ENCODE measurements at regions not wholly inside any gene's neighbourhood (a gene's known extent, or its start where the extent isn't known, plus 50 kb on each side); places are given as distances from the start of the nearest gene placed in this dataset.
"Not testable (repeated sequence)": the region's sequence is repeated elsewhere in the genome, so short reads cannot be mapped to it uniquely, and the experiment has no call there.

GRCh38 chr4:86523333-86523732 is 70.8 kb upstream of the PTPN13 start:
- Histone ChIP-seq H3K9ac (ENCODE audit: low read depth, low read length) (no peak overlapping the region), H3K9me3 (ENCODE audit: control insufficient read depth, insufficient read depth, low read length) (no peaks in the 10 kb centered on the region), H3K36me3 (ENCODE audit: insufficient read depth, low read length) (no peaks in the 10 kb centered on the region), H3K4me1 (ENCODE audit: insufficient read depth, low read length) (no peaks in the 10 kb centered on the region)

GRCh38 chr4:86527713-86528112 is 66.4 kb upstream of the PTPN13 start:
- H3K9ac ChIP-seq (ENCODE audit: low read depth, low read length); H3K4me1 ChIP-seq (ENCODE audit: insufficient read depth, low read length); H3K36me3 ChIP-seq (ENCODE audit: insufficient read depth, low read length); H3K9me3 ChIP-seq (ENCODE audit: control insufficient read depth, insufficient read depth, low read length): not testable (repeated sequence)

- H3K36me3 ChIP-seq (ENCODE audit: insufficient read depth, low read length): no peaks in the 10 kb centered on the region
- no peaks in the 10 kb centered on the region for H3K4me1 ChIP-seq (ENCODE audit: insufficient read depth, low read length)
- no peaks in the 10 kb centered on the region for H3K9me3 ChIP-seq (ENCODE audit: control insufficient read depth, insufficient read depth, low read length)
- no peak overlapping the region for H3K9ac ChIP-seq (ENCODE audit: low read depth, low read length)
Observed at GRCh38 chr4:86529436-86529835, 64.7 kb upstream of the PTPN13 start.

GRCh38 chr4:86530183-86530582 is 63.9 kb upstream of the PTPN13 start:
- no peaks in the 10 kb centered on the region for H3K4me1 ChIP-seq (ENCODE audit: insufficient read depth, low read length)
- no peaks in the 10 kb centered on the region for H3K36me3 ChIP-seq (ENCODE audit: insufficient read depth, low read length)
- no peak overlapping the region for H3K9ac ChIP-seq (ENCODE audit: low read depth, low read length)
- H3K9me3 ChIP-seq (ENCODE audit: control insufficient read depth, insufficient read depth, low read length): no peaks in the 10 kb centered on the region

DNA sequence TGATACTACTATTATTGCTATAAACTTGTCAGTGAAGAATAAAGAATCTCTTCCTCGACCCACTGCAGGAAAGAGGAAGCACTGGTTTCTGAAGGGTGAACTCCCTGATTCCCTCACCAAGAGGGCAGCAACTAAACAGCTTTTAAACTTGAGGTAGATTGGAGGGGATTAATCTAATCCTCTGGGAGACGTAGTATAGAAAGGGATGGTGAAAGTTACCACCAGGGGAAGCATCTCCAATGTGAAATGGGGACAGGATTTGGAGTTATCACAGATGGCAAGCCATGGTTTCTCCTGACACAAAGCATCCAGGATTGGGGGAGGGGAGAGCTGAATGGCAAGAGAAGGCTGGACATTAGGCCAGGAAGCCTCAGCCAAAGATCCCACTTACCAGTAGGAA is 62.7 kb upstream of the PTPN13 start:
- Histone ChIP-seq H3K36me3 (ENCODE audit: insufficient read depth, low read length) (no peaks in the 10 kb centered on the region), H3K4me1 (ENCODE audit: insufficient read depth, low read length) (no peaks in the 10 kb centered on the region), H3K9ac (ENCODE audit: low read depth, low read length) (no peak overlapping the region), H3K9me3 (ENCODE audit: control insufficient read depth, insufficient read depth, low read length) (no peaks in the 10 kb centered on the region)

GRCh38 chr4:86532851-86533250 is 61.3 kb upstream of the PTPN13 start:
- no peaks in the 10 kb centered on the region for H3K4me1 ChIP-seq (ENCODE audit: insufficient read depth, low read length)
- no peak overlapping the region for H3K9ac ChIP-seq (ENCODE audit: low read depth, low read length)
- H3K36me3 ChIP-seq (ENCODE audit: insufficient read depth, low read length): no peaks in the 10 kb centered on the region
- no peaks in the 10 kb centered on the region for H3K9me3 ChIP-seq (ENCODE audit: control insufficient read depth, insufficient read depth, low read length)

- Histone ChIP-seq H3K9ac (ENCODE audit: low read depth, low read length) (no peak overlapping the region), H3K4me1 (ENCODE audit: insufficient read depth, low read length) (no peaks in the 10 kb centered on the region), H3K9me3 (ENCODE audit: control insufficient read depth, insufficient read depth, low read length) (no peaks in the 10 kb centered on the region), H3K36me3 (ENCODE audit: insufficient read depth, low read length) (no peaks in the 10 kb centered on the region)
Observed at GRCh38 chr4:86536151-86536550, 58.0 kb upstream of the PTPN13 start.

GRCh38 chr4:86542319-86543027 is 51.6 kb upstream of the PTPN13 start:
- H3K9me3 ChIP-seq (ENCODE audit: control insufficient read depth, insufficient read depth, low read length): no peaks in the 10 kb centered on the region
- H3K9ac ChIP-seq (ENCODE audit: low read depth, low read length): no peak overlapping the region
- peaks cover 9% of the 10 kb centered on the region; the same call in 1 of the 2 replicates for H3K4me1 ChIP-seq (ENCODE audit: insufficient read depth, low read length)
- H3K36me3 ChIP-seq (ENCODE audit: insufficient read depth, low read length): no peaks in the 10 kb centered on the region

- Histone ChIP-seq H3K9ac (ENCODE audit: low read depth, low read length) (no peak overlapping the region), H3K4me1 (ENCODE audit: insufficient read depth, low read length) (peaks cover 9% of the 10 kb centered on the region; the same call in 1 of the 2 replicates)
Observed at GRCh38 chr4:86543080-86543479, 51.0 kb upstream of the PTPN13 start.

DNA sequence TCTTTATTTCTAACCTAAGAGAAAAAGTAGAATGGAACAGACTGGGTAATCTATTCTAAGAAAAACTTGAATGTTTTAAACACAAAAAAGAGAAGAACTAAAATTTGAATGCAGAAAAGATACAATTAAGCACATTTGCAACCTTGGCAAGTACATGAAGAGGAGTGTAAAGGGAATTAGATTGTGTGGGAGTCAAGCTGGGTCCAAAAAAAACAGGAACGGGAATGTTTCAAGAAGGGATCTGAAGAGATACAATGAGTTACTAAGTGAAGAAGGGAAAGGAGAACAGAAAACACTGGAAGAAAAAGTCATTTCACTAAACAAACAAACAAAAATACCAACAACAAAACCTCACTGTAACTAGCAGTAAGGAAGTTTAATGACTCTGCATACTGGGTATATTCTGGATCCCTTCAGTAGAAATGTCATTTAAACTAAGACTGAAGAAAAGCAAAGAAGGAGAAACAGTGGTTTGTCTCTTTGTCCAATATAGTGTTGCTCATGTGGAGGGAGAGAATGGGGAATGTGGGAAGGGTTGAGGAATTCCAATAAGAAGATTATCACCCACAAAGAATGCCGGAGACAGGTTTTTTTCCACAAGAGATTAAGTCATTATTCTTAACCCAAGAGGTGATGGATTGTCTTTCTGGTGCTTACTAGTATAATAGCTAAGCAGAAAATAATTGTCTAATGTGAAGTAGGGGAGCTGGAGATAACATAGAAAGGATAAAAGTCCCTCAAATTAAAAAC is 50.4 kb upstream of the PTPN13 start:
- H3K36me3 ChIP-seq (ENCODE audit: insufficient read depth, low read length): no peaks in the 10 kb centered on the region
- H3K4me1 ChIP-seq (ENCODE audit: insufficient read depth, low read length): peaks cover 9% of the 10 kb centered on the region; the same call in 1 of the 2 replicates
- H3K9ac ChIP-seq (ENCODE audit: low read depth, low read length): no peak overlapping the region
- H3K9me3 ChIP-seq (ENCODE audit: control insufficient read depth, insufficient read depth, low read length): no peaks in the 10 kb centered on the region

More at GRCh38 chr4:86543080-86543479, 51.0 kb upstream of the PTPN13 start:
- H3K9me3 ChIP-seq (ENCODE audit: control insufficient read depth, insufficient read depth, low read length): no peaks in the 10 kb centered on the region
- H3K36me3 ChIP-seq (ENCODE audit: insufficient read depth, low read length): no peaks in the 10 kb centered on the region

DNA sequence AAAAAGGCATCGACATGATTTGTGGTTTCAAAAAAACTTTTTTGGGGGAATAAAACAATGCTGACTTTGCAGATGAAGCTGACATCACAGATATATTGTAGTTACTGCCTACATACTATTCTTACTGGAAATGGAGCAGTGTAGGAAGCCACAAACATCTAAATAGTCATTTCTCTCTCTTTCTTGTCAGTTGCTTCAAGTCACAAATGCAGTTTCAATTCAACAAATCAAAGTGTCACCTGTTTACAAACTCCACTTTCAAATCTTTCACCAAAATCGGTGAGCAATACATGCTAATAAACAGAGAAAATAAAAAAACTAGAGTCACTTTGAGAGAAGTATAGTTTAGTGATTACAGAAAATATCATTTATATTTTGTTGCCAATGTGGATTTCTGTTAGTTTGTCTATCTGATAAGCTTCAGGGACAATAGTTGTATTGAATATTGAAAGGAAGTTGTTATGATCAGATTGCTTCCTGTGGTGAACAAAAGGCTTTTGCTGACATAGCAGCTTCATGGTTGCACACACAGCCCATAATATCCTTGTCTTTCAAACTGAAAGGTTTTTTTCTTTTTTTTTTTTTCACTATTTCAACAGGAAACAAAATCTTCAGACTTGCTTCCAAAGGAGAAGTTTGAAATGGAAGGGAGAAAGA is 49.7 kb upstream of the PTPN13 start:
- no peaks in the 10 kb centered on the region for H3K9me3 ChIP-seq (ENCODE audit: control insufficient read depth, insufficient read depth, low read length)
- no peak overlapping the region for H3K9ac ChIP-seq (ENCODE audit: low read depth, low read length)
- peaks cover 9% of the 10 kb centered on the region; the same call in 1 of the 2 replicates for H3K4me1 ChIP-seq (ENCODE audit: insufficient read depth, low read length)
- H3K36me3 ChIP-seq (ENCODE audit: insufficient read depth, low read length): no peaks in the 10 kb centered on the region
